Hepatocyte (in vitro differentiated cells): ENCODE measurements at regions not wholly inside any gene's neighbourhood (a gene's known extent, or its start where the extent isn't known, plus 50 kb on each side); places are given as distances from the start of the nearest gene placed in this dataset.

Experiments
- DNase-seq: peaks from one replicate; pipeline ENCODE4 v3.0.0-alpha.2; 2016; ENCODE audit warnings: low spot score
- H2AFZ ChIP-seq: fragments of 200-600 bp; sonication (generic); 2 replicates; pipeline ENCODE4 v1.6.0; 2016; ENCODE audit warnings: antibody characterized with exemption, mild to moderate bottlenecking
- H3K27ac ChIP-seq: fragments of 200-600 bp; sonication (generic); 2 replicates; pipeline ENCODE4 v1.5.1; 2016; ENCODE audit warnings: mild to moderate bottlenecking
- H3K27me3 ChIP-seq: fragments of 200-600 bp; sonication (generic); 2 replicates; pipeline ENCODE4 v1.6.1; 2016
- H3K36me3 ChIP-seq: fragments of 200-600 bp; sonication (generic); replicated peaks from 2 replicates; pipeline ENCODE4 v1.5.1; 2016; ENCODE audit warnings: low read depth; ENCODE audit not compliant: insufficient read depth
- H3K4me1 ChIP-seq: fragments of 200-600 bp; sonication (generic); 2 replicates; pipeline ENCODE4 v1.5.1; 2016; ENCODE audit warnings: mild to moderate bottlenecking, moderate library complexity; ENCODE audit not compliant: insufficient read depth
- H3K4me2 ChIP-seq: fragments of 200-600 bp; sonication (generic); 2 replicates; pipeline ENCODE4 v1.6.0; 2016
- H3K4me3 ChIP-seq: fragments of 200-600 bp; sonication (generic); 2 replicates; pipeline ENCODE4 v1.5.1; 2016; ENCODE audit warnings: mild to moderate bottlenecking
- H3K79me2 ChIP-seq: fragments of 200-600 bp; sonication (generic); 2 replicates; pipeline ENCODE4 v1.6.0; 2017; ENCODE audit warnings: mild to moderate bottlenecking
- H3K9me2 ChIP-seq: fragments of 200-600 bp; sonication (generic); replicated peaks from 2 replicates; pipeline ENCODE4 v1.6.0; 2017; ENCODE audit warnings: mild to moderate bottlenecking; ENCODE audit not compliant: insufficient read depth
- H3K9me3 ChIP-seq: fragments of 200-600 bp; sonication (generic); 2 replicates; pipeline ENCODE4 v1.5.1; 2016; ENCODE audit warnings: low read depth, mild to moderate bottlenecking
- H4K20me1 ChIP-seq: fragments of 200-600 bp; sonication (generic); 2 replicates; pipeline ENCODE4 v1.6.0; 2016; ENCODE audit warnings: mild to moderate bottlenecking; ENCODE audit not compliant: insufficient read depth, poor library complexity, severe bottlenecking
- EZH2 ChIP-seq: fragments of 200-600 bp; sonication (generic); IDR thresholded peaks from 2 replicates; pipeline ENCODE4 v1.6.1; 2016; ENCODE audit warnings: antibody characterized with exemption, mild to moderate bottlenecking, borderline replicate concordance
- EZH2phosphoT487 ChIP-seq: fragments of 200-600 bp; sonication (generic); IDR thresholded peaks from one replicate; pipeline ENCODE4 v1.6.1; 2018; ENCODE audit warnings: antibody characterized with exemption, mild to moderate bottlenecking, low read depth, moderate library complexity; ENCODE audit not compliant: unreplicated experiment, severe bottlenecking
- WGBS: methylation state at CpG from one replicate; pipeline ENCODE4 v1.1.6; 2016; ENCODE audit warnings: low lambda C conversion rate; ENCODE audit errors: missing lambda C conversion rate; 5-methylcytosine and 5-hydroxymethylcytosine counted together
- TF ChIP-seq, protein P1 (sequence below): fragments of 200-600 bp; sonication (generic); IDR thresholded peaks from 2 replicates; pipeline ENCODE4 v1.5.1; 2016; ENCODE audit warnings: antibody characterized with exemption, mild to moderate bottlenecking; ENCODE audit not compliant: poor library complexity

DNA sequence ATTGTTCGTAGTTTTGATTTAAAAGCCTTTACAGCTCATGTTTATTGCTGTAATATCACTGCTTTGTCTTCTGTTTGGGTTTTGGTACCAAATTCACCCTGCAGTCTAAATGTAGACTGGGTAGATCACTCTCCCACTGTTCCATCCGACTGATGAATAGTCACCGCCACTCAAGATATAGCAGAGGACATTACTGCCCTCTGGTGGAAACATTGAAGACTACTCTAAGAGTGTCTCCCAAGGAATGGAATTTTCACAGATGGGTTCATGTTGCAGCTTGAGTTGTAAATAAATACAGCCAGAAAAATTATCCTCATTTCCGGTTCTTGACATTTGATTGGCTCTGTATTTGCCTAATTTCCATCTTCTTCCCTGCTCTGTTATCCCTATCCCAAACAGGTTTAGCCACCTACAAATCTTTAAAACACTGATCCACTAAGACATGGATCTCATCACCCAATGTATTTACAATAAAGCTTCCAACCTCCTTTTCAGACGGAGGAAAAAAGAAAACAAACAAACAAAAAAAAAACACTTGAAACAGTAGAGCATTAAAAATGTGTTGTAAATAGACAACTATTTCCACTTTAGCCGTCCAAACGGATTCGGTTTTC, 198.3 kb upstream of the CPNE8 start:
- Histone ChIP-seq H3K36me3 (no peaks in the 10 kb centered on the region), H3K4me2 (no peak overlapping the region), H3K9me3 (no peaks in the 10 kb centered on the region), H3K27me3 (no peaks in the 10 kb centered on the region), H3K9me2 (no peaks in the 10 kb centered on the region), H3K79me2 (no peaks in the 10 kb centered on the region), H3K4me1 (no peaks in the 10 kb centered on the region), H4K20me1 (no peaks in the 10 kb centered on the region), H3K27ac (no peak overlapping the region), H3K4me3 (no peak overlapping the region), H2AFZ (no peak overlapping the region)
- no peak for TF ChIP-seq EZH2phosphoT487
- TF ChIP-seq, protein P1, sequence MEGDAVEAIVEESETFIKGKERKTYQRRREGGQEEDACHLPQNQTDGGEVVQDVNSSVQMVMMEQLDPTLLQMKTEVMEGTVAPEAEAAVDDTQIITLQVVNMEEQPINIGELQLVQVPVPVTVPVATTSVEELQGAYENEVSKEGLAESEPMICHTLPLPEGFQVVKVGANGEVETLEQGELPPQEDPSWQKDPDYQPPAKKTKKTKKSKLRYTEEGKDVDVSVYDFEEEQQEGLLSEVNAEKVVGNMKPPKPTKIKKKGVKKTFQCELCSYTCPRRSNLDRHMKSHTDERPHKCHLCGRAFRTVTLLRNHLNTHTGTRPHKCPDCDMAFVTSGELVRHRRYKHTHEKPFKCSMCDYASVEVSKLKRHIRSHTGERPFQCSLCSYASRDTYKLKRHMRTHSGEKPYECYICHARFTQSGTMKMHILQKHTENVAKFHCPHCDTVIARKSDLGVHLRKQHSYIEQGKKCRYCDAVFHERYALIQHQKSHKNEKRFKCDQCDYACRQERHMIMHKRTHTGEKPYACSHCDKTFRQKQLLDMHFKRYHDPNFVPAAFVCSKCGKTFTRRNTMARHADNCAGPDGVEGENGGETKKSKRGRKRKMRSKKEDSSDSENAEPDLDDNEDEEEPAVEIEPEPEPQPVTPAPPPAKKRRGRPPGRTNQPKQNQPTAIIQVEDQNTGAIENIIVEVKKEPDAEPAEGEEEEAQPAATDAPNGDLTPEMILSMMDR = peak; percentile 79
- 51% methylated on average over 8 of the region's 8 CpGs for WGBS
- peak; percentile 86 for DNase-seq

DNA sequence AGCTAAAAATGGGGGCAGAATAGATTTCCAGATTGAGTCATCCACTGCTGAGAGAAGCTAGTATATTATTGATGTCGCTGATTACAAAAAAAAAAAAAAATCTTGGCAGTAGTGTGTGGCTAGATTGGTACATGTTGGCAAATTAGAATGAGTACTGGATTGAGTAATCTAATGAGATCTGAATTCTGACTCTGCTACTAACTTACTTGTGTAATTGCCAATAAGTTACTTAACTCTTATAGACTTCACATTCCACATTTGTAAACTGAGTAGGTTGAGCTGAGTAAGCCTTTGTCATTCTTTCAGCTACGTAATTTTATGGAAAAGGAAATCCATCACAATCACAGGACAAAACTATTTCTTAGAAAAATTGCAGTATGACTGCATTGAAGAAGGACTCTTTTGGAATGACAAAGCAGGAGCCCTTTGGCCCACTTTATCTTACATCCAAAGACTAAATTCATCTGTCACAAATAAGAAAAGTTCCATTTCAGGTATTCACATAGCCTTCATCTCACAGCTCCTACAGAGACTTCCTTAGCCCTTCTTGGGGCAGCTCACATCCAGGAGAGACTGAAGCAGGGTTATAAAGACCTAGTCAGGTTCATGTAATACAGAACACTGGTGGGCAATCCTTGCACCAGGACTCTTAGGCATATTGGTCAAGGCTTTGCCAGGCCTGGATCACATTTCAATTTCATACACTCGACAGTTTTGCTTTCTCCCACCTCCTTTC, 197.3 kb upstream of the CPNE8 start:
- Histone ChIP-seq H3K36me3 (no peaks in the 10 kb centered on the region), H3K4me1 (no peaks in the 10 kb centered on the region), H3K9me2 (no peaks in the 10 kb centered on the region), H3K27me3 (no peaks in the 10 kb centered on the region), H3K27ac (no peak overlapping the region), H3K79me2 (no peaks in the 10 kb centered on the region), H3K4me2 (no peak overlapping the region), H3K9me3 (no peaks in the 10 kb centered on the region), H2AFZ (no peak overlapping the region), H3K4me3 (no peak overlapping the region), H4K20me1 (no peaks in the 10 kb centered on the region)
- 92% methylated on average over 3 of the region's 3 CpGs for WGBS
- TF ChIP-seq, protein P1 = no peak
- TF ChIP-seq EZH2 (no peak), EZH2phosphoT487 (no peak)
- no peak for DNase-seq

DNA sequence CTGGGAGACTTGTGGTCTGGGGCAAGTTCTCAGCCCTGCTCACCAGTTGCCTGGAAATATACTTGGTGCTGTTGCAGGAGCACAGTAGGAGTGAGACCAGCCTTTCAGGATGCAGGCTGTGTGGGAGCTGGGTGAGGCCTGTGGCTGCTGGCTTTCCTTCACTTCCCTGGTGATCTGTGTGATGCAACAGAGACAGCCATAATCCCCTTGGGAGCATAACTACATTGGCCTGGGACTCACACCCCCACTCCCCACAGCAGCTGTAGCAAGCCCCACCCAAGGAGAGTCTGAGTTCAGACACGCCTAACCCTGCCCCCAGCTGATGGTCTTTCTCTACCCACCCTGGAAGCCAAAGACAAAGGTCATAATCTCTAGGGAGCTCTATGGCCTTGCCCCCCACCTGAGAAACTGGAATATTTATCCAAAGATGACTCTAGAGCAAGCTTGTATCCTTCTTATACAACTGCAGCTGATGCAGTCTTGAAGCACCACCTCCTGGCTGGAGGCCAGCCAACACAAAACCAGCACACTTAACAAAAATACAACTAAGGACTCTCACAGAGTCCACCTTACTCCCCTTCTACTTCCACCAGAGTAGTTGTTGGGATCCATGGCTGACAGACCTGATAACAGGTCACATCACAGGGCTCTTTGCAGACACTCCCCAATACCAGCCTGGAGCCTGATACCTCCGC, 190.4 kb upstream of the CPNE8 start:
- Histone ChIP-seq H3K36me3 (no peaks in the 10 kb centered on the region), H3K9me2 (no peaks in the 10 kb centered on the region)
- 86% methylated on average over 2 of the region's 2 CpGs for WGBS

More for the DNA sequence above, 190.4 kb upstream of the CPNE8 start:
- peak; percentile 19 for DNase-seq
- H3K27ac ChIP-seq = no peak overlapping the region
- no peaks in the 10 kb centered on the region for H3K27me3 ChIP-seq
- no peak overlapping the region for H3K4me2 ChIP-seq
- no peak overlapping the region for H3K4me3 ChIP-seq
- H3K4me1 ChIP-seq = no peaks in the 10 kb centered on the region
- no peaks in the 10 kb centered on the region for H3K79me2 ChIP-seq
- no peaks in the 10 kb centered on the region for H4K20me1 ChIP-seq
- TF ChIP-seq, protein P1 = peak; percentile 22
- TF ChIP-seq EZH2phosphoT487 (no peak), EZH2 (no peak)
- no peak overlapping the region for H2AFZ ChIP-seq
- H3K9me3 ChIP-seq = no peaks in the 10 kb centered on the region
